Neural cell (in vitro differentiated cells): ENCODE measurements at regions not wholly inside any gene's neighbourhood (a gene's known extent, or its start where the extent isn't known, plus 50 kb on each side); places are given as distances from the start of the nearest gene placed in this dataset.

Source experiments
- CTCF ChIP-seq: fragments of 450-650 bp; IDR thresholded peaks from 2 replicates; pipeline ENCODE4 v1.5.1; 2014; ENCODE audit warnings: antibody characterized with exemption, mild to moderate bottlenecking, moderate library complexity; ENCODE audit not compliant: poor library complexity, severe bottlenecking
- EP300 ChIP-seq: fragments of 450-650 bp; conservative IDR thresholded peaks from 2 replicates; pipeline ENCODE4 v1.6.1; 2014; ENCODE audit warnings: antibody characterized with exemption, mild to moderate bottlenecking, moderate library complexity; ENCODE audit not compliant: poor library complexity, severe bottlenecking
- EZH2 ChIP-seq: fragments of 200-600, 300-800 bp; shearing (Covaris generic), sonication (generic); IDR thresholded peaks from 2 replicates; pipeline ENCODE4 v1.6.1; 2014; ENCODE audit warnings: antibody characterized with exemption, low read length, borderline replicate concordance, mild to moderate bottlenecking; ENCODE audit not compliant: insufficient read depth, poor library complexity, severe bottlenecking
- POLR2AphosphoS5 ChIP-seq: IDR thresholded peaks from 2 replicates; pipeline ENCODE4 v1.6.1; 2012
- REST ChIP-seq: IDR thresholded peaks from 2 replicates; pipeline ENCODE4 v1.6.1; 2012; ENCODE audit warnings: borderline replicate concordance

GRCh38 chr15:52984507-52984906 is 194.4 kb upstream of the ONECUT1 start:
- TF ChIP-seq CTCF (no peak), EP300 (no peak), REST (no peak), POLR2AphosphoS5 (no peak), EZH2 (no peak)
